Coronary artery (tissue), 2 donors: ENCODE measurements at regions not wholly inside any gene's neighbourhood (a gene's known extent, or its start where the extent isn't known, plus 50 kb on each side); places are given as distances from the start of the nearest gene placed in this dataset.

Experiments
- DNase-seq: peaks from one replicate; pipeline ENCODE4 v3.0.0-alpha.2; 2017; ENCODE audit warnings: low spot score
- H3K27ac ChIP-seq, 2 donors: fragments of 200-600 bp; sonication (generic); one replicate each; pipeline ENCODE4 v1.5.1; 2016 to 2019
- H3K4me3 ChIP-seq: fragments of 200-600 bp; sonication (generic); 2 replicates; pipeline ENCODE4 v1.5.1; 2016; ENCODE audit warnings: mild to moderate bottlenecking, moderate library complexity
- TF ChIP-seq, protein P1 (sequence below): fragments of 200-600 bp; sonication (generic); IDR thresholded peaks from one replicate; pipeline ENCODE4 v1.5.1; 2019; ENCODE audit warnings: antibody characterized with exemption

DNA sequence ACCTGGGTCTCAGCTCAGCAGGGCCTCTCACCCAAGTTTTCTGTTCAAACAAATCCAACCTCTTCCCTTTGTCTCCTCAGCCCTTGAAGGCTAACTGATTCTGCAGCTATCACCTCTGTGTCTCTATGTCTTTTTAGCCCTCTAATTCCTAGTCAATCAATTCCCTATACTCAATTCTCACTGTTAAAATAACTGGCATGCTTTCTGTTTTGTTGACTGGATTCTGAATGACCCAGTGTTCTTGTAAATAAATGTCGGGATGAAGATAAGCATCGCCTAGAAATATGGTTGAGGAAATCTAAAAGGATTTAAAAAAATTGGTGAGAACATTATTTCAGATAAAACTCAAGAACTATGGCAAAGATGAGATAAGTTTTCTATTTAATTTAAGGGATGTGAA, 210.2 kb downstream of the ICE1 start:
- TF ChIP-seq, protein P1, sequence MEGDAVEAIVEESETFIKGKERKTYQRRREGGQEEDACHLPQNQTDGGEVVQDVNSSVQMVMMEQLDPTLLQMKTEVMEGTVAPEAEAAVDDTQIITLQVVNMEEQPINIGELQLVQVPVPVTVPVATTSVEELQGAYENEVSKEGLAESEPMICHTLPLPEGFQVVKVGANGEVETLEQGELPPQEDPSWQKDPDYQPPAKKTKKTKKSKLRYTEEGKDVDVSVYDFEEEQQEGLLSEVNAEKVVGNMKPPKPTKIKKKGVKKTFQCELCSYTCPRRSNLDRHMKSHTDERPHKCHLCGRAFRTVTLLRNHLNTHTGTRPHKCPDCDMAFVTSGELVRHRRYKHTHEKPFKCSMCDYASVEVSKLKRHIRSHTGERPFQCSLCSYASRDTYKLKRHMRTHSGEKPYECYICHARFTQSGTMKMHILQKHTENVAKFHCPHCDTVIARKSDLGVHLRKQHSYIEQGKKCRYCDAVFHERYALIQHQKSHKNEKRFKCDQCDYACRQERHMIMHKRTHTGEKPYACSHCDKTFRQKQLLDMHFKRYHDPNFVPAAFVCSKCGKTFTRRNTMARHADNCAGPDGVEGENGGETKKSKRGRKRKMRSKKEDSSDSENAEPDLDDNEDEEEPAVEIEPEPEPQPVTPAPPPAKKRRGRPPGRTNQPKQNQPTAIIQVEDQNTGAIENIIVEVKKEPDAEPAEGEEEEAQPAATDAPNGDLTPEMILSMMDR = no peak
- Histone ChIP-seq H3K27ac (no peak overlapping the region), H3K4me3 (no peak overlapping the region)
- no peak for DNase-seq

DNA sequence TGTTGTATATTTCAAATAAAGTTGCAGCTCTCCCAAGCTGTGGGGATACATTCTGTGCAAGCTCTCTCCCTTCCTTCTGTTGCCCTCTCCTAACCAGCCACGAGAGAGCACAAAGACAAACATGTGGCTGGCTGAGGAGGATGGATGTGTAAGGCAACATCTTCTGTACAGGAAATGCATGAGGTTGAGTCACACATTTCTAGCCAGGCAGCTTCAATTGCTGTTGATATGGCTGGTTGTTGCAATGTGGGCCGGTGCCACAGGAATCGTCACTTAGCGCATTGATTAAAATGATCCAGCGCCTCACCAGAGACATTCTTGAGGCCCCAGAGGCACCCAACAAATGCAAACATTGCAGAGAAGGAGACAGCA, 207.1 kb downstream of the ICE1 start:
- DNase-seq = no peak
- no peak overlapping the region for H3K27ac ChIP-seq
- TF ChIP-seq, protein P1 = no peak

DNA sequence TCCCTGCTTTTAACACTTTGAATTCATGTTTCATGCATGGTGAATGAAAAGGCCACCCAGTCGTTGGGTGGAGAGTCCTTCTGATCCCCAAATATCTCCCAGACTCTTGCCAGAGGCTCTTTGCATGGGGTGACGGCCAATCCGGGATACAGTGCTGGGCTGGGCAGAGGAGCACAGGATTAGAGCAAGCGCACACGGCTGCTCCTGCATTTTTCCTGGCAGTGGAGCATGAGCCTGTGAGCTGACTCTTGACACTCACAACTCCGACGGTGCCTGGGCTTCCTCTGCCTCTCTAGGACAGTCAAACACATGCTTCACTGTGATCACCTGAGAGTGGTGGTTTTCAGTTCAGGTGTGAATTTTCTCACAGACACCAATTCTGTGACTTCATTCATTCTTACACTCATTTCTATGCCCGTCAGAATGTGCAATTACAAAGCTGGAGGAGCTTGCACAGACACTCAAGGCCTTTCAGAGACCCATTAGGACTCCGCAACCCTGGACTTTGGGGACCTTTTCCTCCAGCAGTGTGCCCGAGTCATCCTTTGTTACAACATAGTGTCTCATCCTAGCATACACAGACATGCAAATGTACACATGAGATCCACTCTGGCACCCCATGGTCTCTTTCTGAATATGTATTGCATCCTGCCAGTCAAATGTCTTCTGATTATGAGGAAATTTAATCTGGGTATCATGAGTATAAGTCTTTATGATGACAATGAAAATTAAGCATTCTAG, 206.6 kb downstream of the ICE1 start:
- TF ChIP-seq, protein P1 = no peak
- no peak for DNase-seq
- Histone ChIP-seq H3K27ac (no peak overlapping the region), H3K4me3 (no peak overlapping the region)

More for the DNA sequence above, 207.1 kb downstream of the ICE1 start:
- H3K4me3 ChIP-seq = no peak overlapping the region

DNA sequence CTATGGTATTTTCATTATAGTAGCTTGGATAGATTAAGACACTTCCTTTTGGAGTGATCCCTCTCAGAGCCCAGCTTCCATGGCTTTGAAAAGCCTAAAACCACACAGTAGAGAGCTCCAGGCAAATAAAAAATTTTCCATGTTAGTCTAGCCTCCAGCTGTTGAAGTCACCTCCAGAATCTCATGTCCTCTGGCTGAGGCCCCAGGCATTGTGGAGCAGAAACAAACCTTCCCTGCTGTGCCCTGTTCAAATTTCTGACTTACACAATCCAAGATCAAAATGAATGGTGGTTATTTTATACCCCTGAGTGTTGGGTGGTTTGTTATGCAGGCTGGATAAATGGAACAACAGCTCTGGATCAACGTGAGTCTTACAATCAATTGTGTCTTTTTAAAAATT, 203.9 kb downstream of the ICE1 start:
- Histone ChIP-seq H3K4me3 (no peak overlapping the region), H3K27ac (no peak overlapping the region)
- TF ChIP-seq, protein P1 = no peak
- no peak for DNase-seq

DNA sequence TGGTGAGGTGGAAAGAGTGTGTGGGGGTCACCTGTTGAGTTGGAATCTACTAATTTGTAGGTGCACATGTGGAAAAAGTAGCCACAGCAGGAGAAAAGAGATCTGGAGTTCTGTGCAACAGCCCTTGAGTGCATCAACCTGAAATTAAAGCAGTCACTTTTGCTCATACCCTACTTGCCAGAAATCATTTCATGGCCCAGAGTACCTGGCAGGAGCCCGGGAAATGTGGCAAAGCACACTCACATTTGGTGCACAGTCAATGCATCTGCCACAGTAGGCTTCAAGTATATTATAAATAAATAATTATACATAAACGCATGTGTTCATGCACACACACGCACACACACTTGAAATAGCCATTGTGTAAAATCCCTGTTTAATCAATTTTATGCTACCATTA, 203.0 kb downstream of the ICE1 start:
- Histone ChIP-seq H3K27ac (no peak overlapping the region), H3K4me3 (no peak overlapping the region)
- no peak for DNase-seq
- TF ChIP-seq, protein P1 = no peak

DNA sequence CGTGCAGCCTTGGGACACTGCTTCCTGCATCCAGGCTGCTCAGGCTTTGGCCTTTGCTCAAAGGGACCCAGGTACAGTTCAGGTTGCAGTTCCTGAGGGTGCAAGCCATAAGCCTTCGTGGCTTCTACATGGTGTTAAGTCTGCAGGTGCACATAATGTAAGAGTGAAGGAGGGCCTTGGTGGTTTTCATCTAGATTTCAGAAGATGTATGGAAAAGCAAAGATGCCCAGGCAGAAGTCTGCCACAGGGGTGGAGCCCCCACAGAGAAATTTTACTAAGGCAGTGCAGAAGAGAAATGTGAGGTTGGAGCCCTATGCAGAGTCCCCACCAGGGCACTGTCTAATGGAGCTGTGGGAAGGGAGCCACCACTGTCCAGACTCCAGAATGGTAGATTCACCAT, 200.9 kb downstream of the ICE1 start:
- TF ChIP-seq, protein P1 = no peak
- H3K27ac ChIP-seq = no peak overlapping the region
- H3K4me3 ChIP-seq = no peak overlapping the region
- no peak for DNase-seq

DNA sequence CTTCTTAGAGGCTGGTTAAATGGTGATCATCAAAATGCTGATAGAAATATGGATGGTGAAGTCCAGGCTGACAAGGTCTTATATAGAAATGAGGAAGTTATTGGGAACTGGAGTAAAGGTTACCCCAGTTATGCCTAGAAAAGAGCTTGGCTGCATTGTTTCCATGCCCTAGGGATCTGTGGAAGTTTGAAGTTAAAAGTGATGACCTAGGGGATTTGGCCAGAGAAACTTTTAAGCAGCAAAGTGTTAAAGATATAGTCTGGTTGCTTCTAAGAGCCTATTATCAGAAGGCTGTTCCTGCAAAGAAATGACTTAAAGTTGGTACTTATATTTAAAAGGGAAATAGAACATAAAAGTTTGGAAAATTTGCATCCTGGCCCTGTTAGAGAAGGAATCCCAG, 200.3 kb downstream of the ICE1 start:
- Histone ChIP-seq H3K4me3 (no peak overlapping the region), H3K27ac (no peak overlapping the region)
- TF ChIP-seq, protein P1 = no peak
- DNase-seq = no peak
